Peyer's patch (tissue), 4 donors: ENCODE measurements at regions not wholly inside any gene's neighbourhood (a gene's known extent, or its start where the extent isn't known, plus 50 kb on each side); places are given as distances from the start of the nearest gene placed in this dataset.

Experiments used
- POLR2A ChIP-seq, 2 donors: fragments of 450-650 bp; IDR thresholded peaks; one replicate each; pipeline ENCODE4 v1.5.1; 2017; ENCODE audit warnings: antibody characterized with exemption in 2 of 2, mild to moderate bottlenecking in 2 of 2, moderate library complexity in 2 of 2
- TF ChIP-seq, protein P1 (sequence below), 6 experiments: fragments of 450-650 bp in 4 of 6; fragments of 200-600 bp in 2 of 6; sonication (generic) in 1 of 6; IDR thresholded peaks; one replicate each; pipeline ENCODE4 v1.5.1; 2017 to 2019; ENCODE audit warnings: antibody characterized with exemption in 6 of 6, mild to moderate bottlenecking in 3 of 6, moderate library complexity in 1 of 6

DNA sequence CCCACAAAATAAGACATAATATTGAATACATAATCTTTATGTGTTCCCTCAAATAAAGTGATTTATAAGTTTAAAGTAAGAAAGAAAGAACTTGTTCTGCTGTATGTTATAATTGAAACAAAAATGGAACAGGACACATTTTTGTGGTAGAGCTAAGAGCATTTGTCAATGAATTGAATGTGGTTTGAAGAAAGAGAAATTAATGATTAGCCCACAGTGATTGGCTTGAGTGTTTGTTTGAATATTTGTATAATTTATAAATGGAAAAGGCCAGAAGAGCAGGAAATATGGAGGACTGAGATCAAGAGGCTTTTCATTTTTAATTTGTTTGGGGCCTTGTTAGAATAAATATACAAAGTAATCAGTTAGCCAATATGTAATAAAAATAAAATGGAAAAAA is 395.1 kb upstream of the CDH19 start:
- TF ChIP-seq, protein P1, sequence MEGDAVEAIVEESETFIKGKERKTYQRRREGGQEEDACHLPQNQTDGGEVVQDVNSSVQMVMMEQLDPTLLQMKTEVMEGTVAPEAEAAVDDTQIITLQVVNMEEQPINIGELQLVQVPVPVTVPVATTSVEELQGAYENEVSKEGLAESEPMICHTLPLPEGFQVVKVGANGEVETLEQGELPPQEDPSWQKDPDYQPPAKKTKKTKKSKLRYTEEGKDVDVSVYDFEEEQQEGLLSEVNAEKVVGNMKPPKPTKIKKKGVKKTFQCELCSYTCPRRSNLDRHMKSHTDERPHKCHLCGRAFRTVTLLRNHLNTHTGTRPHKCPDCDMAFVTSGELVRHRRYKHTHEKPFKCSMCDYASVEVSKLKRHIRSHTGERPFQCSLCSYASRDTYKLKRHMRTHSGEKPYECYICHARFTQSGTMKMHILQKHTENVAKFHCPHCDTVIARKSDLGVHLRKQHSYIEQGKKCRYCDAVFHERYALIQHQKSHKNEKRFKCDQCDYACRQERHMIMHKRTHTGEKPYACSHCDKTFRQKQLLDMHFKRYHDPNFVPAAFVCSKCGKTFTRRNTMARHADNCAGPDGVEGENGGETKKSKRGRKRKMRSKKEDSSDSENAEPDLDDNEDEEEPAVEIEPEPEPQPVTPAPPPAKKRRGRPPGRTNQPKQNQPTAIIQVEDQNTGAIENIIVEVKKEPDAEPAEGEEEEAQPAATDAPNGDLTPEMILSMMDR (IDR thresholded peaks at IDR 0.05), result no peak
- TF ChIP-seq POLR2A (IDR thresholded peaks at IDR 0.05), result no peak
